PC-9 (cell line): ENCODE measurements at regions not wholly inside any gene's neighbourhood (a gene's known extent, or its start where the extent isn't known, plus 50 kb on each side); places are given as distances from the start of the nearest gene placed in this dataset.

ENCODE experiments used
- BruUV-seq: library from RNA; stranded (reverse); fragments of 400-500 nt; replicated peaks from 2 replicates; lab custom pipeline; 2021; lab: Mats Ljungman, UMichigan
- CTCF ChIA-PET: fragments of 300-600 bp; sonication (Branson Sonifier 250); formaldehyde crosslinking; loops from one replicate; lab custom pipeline; 2022; ENCODE audit warnings: antibody characterized with exemption; lab: Charles Lee
- POLR2A ChIA-PET: fragments of 300-600 bp; sonication (Branson Sonifier 250); formaldehyde crosslinking; loops from one replicate; lab custom pipeline; 2022; ENCODE audit warnings: antibody characterized with exemption; ENCODE audit not compliant: unreplicated experiment; lab: Charles Lee
- DNase-seq, 2 experiments: peaks; one replicate each; pipeline versions ENCODE4 v3.0.0 to v3.0.0-alpha.2; 2015 to 2022; ENCODE audit warnings: mixed read lengths in 1 of 2
- H2AFZ ChIP-seq: fragments of 200-600 bp; sonication (generic); 2 replicates; pipeline ENCODE4 v1.8.1; 2017; ENCODE audit warnings: antibody characterized with exemption
- H3F3A ChIP-seq: fragments of 200-600 bp; sonication (generic); 2 replicates; pipeline ENCODE4 v1.8.1; 2017; ENCODE audit warnings: antibody characterized with exemption, mild to moderate bottlenecking, low read depth; ENCODE audit not compliant: insufficient read depth
- H3K27ac ChIP-seq: fragments of 200-600 bp; sonication (generic); 2 replicates; pipeline ENCODE4 v1.6.1; 2016; ENCODE audit warnings: mixed run types
- H3K27me3 ChIP-seq: fragments of 200-600 bp; sonication (generic); 2 replicates; pipeline ENCODE4 v1.6.1; 2016; ENCODE audit warnings: low read depth, mixed run types; ENCODE audit not compliant: insufficient read depth
- H3K36me3 ChIP-seq: fragments of 200-600 bp; sonication (generic); 2 replicates; pipeline ENCODE4 v1.6.1; 2016; ENCODE audit warnings: low read depth, mixed run types
- H3K4me1 ChIP-seq: fragments of 200-600 bp; sonication (generic); replicated peaks from 2 replicates; pipeline ENCODE4 v1.6.1; 2016; ENCODE audit warnings: mixed run types; ENCODE audit not compliant: insufficient read depth
- H3K4me2 ChIP-seq: fragments of 200-600 bp; sonication (generic); 2 replicates; pipeline ENCODE4 v1.6.1; 2017; ENCODE audit warnings: mixed run types
- H3K4me3 ChIP-seq: fragments of 200-600 bp; sonication (generic); 2 replicates; pipeline ENCODE4 v1.6.1; 2016; ENCODE audit warnings: mixed run types
- H3K79me2 ChIP-seq: fragments of 200-600 bp; sonication (generic); 2 replicates; pipeline ENCODE4 v1.6.1; 2017; ENCODE audit warnings: low read depth, mixed run types
- H3K9me2 ChIP-seq: fragments of 200-600 bp; sonication (generic); 2 replicates; pipeline ENCODE4 v1.8.1; 2017; ENCODE audit warnings: mild to moderate bottlenecking; ENCODE audit not compliant: insufficient read depth
- H3K9me3 ChIP-seq: fragments of 200-600 bp; sonication (generic); 2 replicates; pipeline ENCODE4 v1.8.1; 2016; ENCODE audit warnings: low read depth; ENCODE audit not compliant: insufficient read depth
- H4K20me1 ChIP-seq: fragments of 200-600 bp; sonication (generic); 2 replicates; pipeline ENCODE4 v1.8.1; 2017; ENCODE audit not compliant: insufficient read depth
- CTCF ChIP-seq: fragments of 200-600 bp; sonication (generic); conservative IDR thresholded peaks from 2 replicates; pipeline ENCODE4 v1.6.1; 2017; ENCODE audit warnings: mixed run types, antibody characterized with exemption, mild to moderate bottlenecking, moderate library complexity
- EZH2 ChIP-seq: fragments of 200-600 bp; sonication (generic); IDR thresholded peaks from 2 replicates; pipeline ENCODE4 v1.8.0; 2017; ENCODE audit warnings: antibody characterized with exemption, low read depth
- intact Hi-C: fragments of 100-400 bp; cut with micrococcal nuclease; formaldehyde crosslinking; loops from one replicate; pipeline ENCODE4 v1.10.0; 2022; ENCODE audit not compliant: unreplicated experiment

- no peaks in the 10 kb centered on the region for H3K36me3 ChIP-seq
- H3K4me3 ChIP-seq: no peak overlapping the region
- POLR2A ChIA-PET: no interaction called here
Observed at GRCh38 chr17:12509801-12510200, 155.9 kb upstream of the MYOCD start.

GRCh38 chr17:12510535-12510934 lies 155.2 kb upstream of the MYOCD start:
- Histone ChIP-seq H2AFZ (no peak overlapping the region), H3K4me3 (no peak overlapping the region), H3K79me2 (no peaks in the 10 kb centered on the region), H3K4me1 (no peaks in the 10 kb centered on the region), H3K27me3 (no peaks in the 10 kb centered on the region; the same call in 1 of the 2 replicates), H4K20me1 (no peaks in the 10 kb centered on the region), H3K27ac (no peak overlapping the region), H3K4me2 (no peak overlapping the region), H3F3A (no peaks in the 10 kb centered on the region), H3K36me3 (no peaks in the 10 kb centered on the region), H3K9me3 (no peaks in the 10 kb centered on the region), H3K9me2 (no peaks in the 10 kb centered on the region)
- CTCF ChIA-PET: no interaction called here
- no peak for DNase-seq
- POLR2A ChIA-PET: no interaction called here
- TF ChIP-seq CTCF: no peak
- TF ChIP-seq EZH2: no peak
- no TSS peak for BruUV-seq
- intact Hi-C loops: no loop called here

More at GRCh38 chr17:12509801-12510200, 155.9 kb upstream of the MYOCD start:
- Histone ChIP-seq H3K9me2 (no peaks in the 10 kb centered on the region), H3K79me2 (no peaks in the 10 kb centered on the region), H3K27me3 (no peaks in the 10 kb centered on the region; the same call in 1 of the 2 replicates), H3K4me1 (no peaks in the 10 kb centered on the region), H3K4me2 (no peak overlapping the region), H2AFZ (no peak overlapping the region), H4K20me1 (no peaks in the 10 kb centered on the region), H3K27ac (no peak overlapping the region), H3K9me3 (no peaks in the 10 kb centered on the region), H3F3A (no peaks in the 10 kb centered on the region)
- no peak for TF ChIP-seq CTCF
- no peak for TF ChIP-seq EZH2
- intact Hi-C loops: no loop called here
- BruUV-seq: no TSS peak
- no peak for DNase-seq
- CTCF ChIA-PET: no interaction called here

GRCh38 chr17:12512694-12513355 lies 152.9 kb upstream of the MYOCD start:
- no peaks in the 10 kb centered on the region for H3K9me3 ChIP-seq
- H3K4me2 ChIP-seq: no peak overlapping the region
- ChIA-PET POLR2A (no interaction called here), CTCF (no interaction called here)
- H3K27me3 ChIP-seq: no peaks in the 10 kb centered on the region; the same call in 1 of the 2 replicates
- H3K27ac ChIP-seq: no peak overlapping the region
- no peaks in the 10 kb centered on the region for H3K79me2 ChIP-seq
- intact Hi-C loops: no loop called here
- H3K4me1 ChIP-seq: no peaks in the 10 kb centered on the region
- no peak for TF ChIP-seq CTCF
- no peak for TF ChIP-seq EZH2
- no peaks in the 10 kb centered on the region for H3K9me2 ChIP-seq
- no peaks in the 10 kb centered on the region for H3F3A ChIP-seq
- no peaks in the 10 kb centered on the region for H4K20me1 ChIP-seq
- BruUV-seq: no TSS peak
- DNase-seq: no peak
- no peaks in the 10 kb centered on the region for H3K36me3 ChIP-seq
- no peak overlapping the region for H2AFZ ChIP-seq
- H3K4me3 ChIP-seq: no peak overlapping the region
